B cell (primary cell): ENCODE measurements at regions not wholly inside any gene's neighbourhood (a gene's known extent, or its start where the extent isn't known, plus 50 kb on each side); places are given as distances from the start of the nearest gene placed in this dataset.

ENCODE experiments used
- ATAC-seq: fragments of 200-7000 bp; cut with Tn5 transposase; one replicate; pipeline ENCODE4 v1.10.0; 2021; ENCODE audit warnings: low read depth, mild to moderate bottlenecking, moderate number of reproducible peaks, moderate library complexity
- CTCF ChIA-PET: fragments of 350-600 bp; sonication (Branson Sonifier 250); formaldehyde crosslinking; loops from one replicate; lab custom pipeline; 2021; ENCODE audit warnings: antibody characterized with exemption, inconsistent platforms; lab: Charles Lee
- POLR2A ChIA-PET: fragments of 350-600 bp; sonication (Branson Sonifier 250); formaldehyde crosslinking; loops from one replicate; lab custom pipeline; 2021; ENCODE audit warnings: antibody characterized with exemption; lab: Charles Lee
- DNase-seq: peaks from one replicate; pipeline ENCODE4 v3.0.0; 2013
- H2AFZ ChIP-seq: 2 replicates; pipeline ENCODE4 v1.6.1; 2012; ENCODE audit warnings: mild to moderate bottlenecking, low read depth, low read length; ENCODE audit not compliant: insufficient read depth, poor library complexity, severe bottlenecking
- H3K27ac ChIP-seq, 2 donors: 1 replicate in 1 of 2; 2 replicates in 1 of 2; pipeline ENCODE4 v1.5.1; 2012 to 2013; ENCODE audit warnings: low read length in 2 of 2, mild to moderate bottlenecking in 2 of 2, moderate library complexity in 1 of 2
- H3K27me3 ChIP-seq, 4 experiments: fragments of 200-600 bp in 1 of 4; sonication (generic) in 1 of 4; replicated peaks in 1 of 4; 1 replicate in 2 of 4; 2 replicates in 2 of 4; pipeline versions ENCODE4 v1.6.1 to v1.7.0; 2013 to 2016; ENCODE audit warnings: low read length in 3 of 4, mild to moderate bottlenecking in 2 of 4, mixed read lengths in 1 of 4, moderate library complexity in 1 of 4; ENCODE audit not compliant: insufficient read depth in 4 of 4, control insufficient read depth in 3 of 4; ENCODE audit errors: control extremely low read depth in 1 of 4
- H3K36me3 ChIP-seq, 2 experiments: replicated peaks in 1 of 2; 1 replicate in 1 of 2; 2 replicates in 1 of 2; pipeline versions ENCODE4 v1.6.1 to v1.7.1; 2013; ENCODE audit warnings: low read length in 1 of 2; ENCODE audit not compliant: insufficient read depth in 2 of 2, control insufficient read depth in 1 of 2; ENCODE audit errors: control extremely low read depth in 1 of 2, extremely low read depth in 1 of 2
- H3K4me1 ChIP-seq, 2 donors: fragments of 200-600 bp in 1 of 2; sonication (generic) in 1 of 2; 1 replicate in 1 of 2; 2 replicates in 1 of 2; pipeline versions ENCODE4 v1.5.1 to v1.6.1; 2013 to 2017; ENCODE audit warnings: low read length in 2 of 2; ENCODE audit not compliant: control insufficient read depth in 2 of 2, insufficient read depth in 2 of 2
- H3K4me2 ChIP-seq: replicated peaks from 2 replicates; pipeline ENCODE3; 2012; ENCODE audit warnings: mild to moderate bottlenecking, low read depth, low read length; ENCODE audit not compliant: poor library complexity, severe bottlenecking
- H3K4me3 ChIP-seq, 5 experiments: fragments of 200-600 bp in 1 of 5; sonication (generic) in 1 of 5; 1 replicate in 3 of 5; 2 replicates in 2 of 5; pipeline versions ENCODE4 v1.5.1 to v1.7.0; 2011 to 2016; ENCODE audit warnings: low read length in 4 of 5, mild to moderate bottlenecking in 4 of 5, low read depth in 2 of 5, control low read depth in 1 of 5, moderate library complexity in 1 of 5; ENCODE audit not compliant: insufficient read depth in 1 of 5; ENCODE audit errors: control extremely low read depth in 1 of 5, extremely low read depth in 1 of 5
- H3K79me2 ChIP-seq: fragments of 200-600 bp; sonication (generic); one replicate; pipeline ENCODE4 v1.6.0; 2016; ENCODE audit warnings: low read length; ENCODE audit not compliant: control insufficient read depth, insufficient read depth
- H3K9ac ChIP-seq: fragments of 200-600 bp; sonication (generic); 2 replicates; pipeline ENCODE4 v1.6.1; 2017; ENCODE audit warnings: mild to moderate bottlenecking, low read length, moderate library complexity
- H3K9me3 ChIP-seq, 3 donors: one replicate each; pipeline versions ENCODE4 v1.6.1 to v1.7.1; 2013; ENCODE audit warnings: low read length in 2 of 3; ENCODE audit not compliant: control insufficient read depth in 2 of 3, insufficient read depth in 1 of 3; ENCODE audit errors: control extremely low read depth in 1 of 3
- H4K20me1 ChIP-seq: 2 replicates; pipeline ENCODE4 v1.6.0; 2012; ENCODE audit warnings: mild to moderate bottlenecking, low read length; ENCODE audit not compliant: insufficient read depth, control insufficient read depth, poor library complexity, severe bottlenecking
- H3K27ac Mint-ChIP-seq: one replicate; pipeline ENCODE4 v1.8.0; 2021; ENCODE audit warnings: mixed read lengths
- H3K27me3 Mint-ChIP-seq: one replicate; pipeline ENCODE4 v1.8.0; 2021; ENCODE audit warnings: mixed read lengths
- H3K4me1 Mint-ChIP-seq: one replicate; pipeline ENCODE4 v1.8.0; 2021; ENCODE audit warnings: mixed read lengths
- H3K4me3 Mint-ChIP-seq: one replicate; pipeline ENCODE4 v1.8.0; 2021; ENCODE audit warnings: mixed read lengths
- H3K9me3 Mint-ChIP-seq: one replicate; pipeline ENCODE4 v1.8.0; 2022; ENCODE audit warnings: mixed read lengths; ENCODE audit not compliant: insufficient read depth
- CTCF ChIP-seq: fragments of 200-600 bp; IDR thresholded peaks from one replicate; pipeline ENCODE4 v1.8.0; 2022; ENCODE audit warnings: antibody characterized with exemption, mild to moderate bottlenecking
- EZH2 ChIP-seq: IDR thresholded peaks from 2 replicates; pipeline ENCODE4 v1.6.1; 2012; ENCODE audit warnings: borderline replicate concordance, low read depth, mild to moderate bottlenecking, moderate library complexity, low read length; ENCODE audit not compliant: insufficient read depth, poor library complexity, severe bottlenecking
- WGBS: methylation state at CpG from one replicate; pipeline ENCODE4 v1.1.5; 2013; ENCODE audit warnings: missing lambda C conversion rate; ENCODE audit not compliant: insufficient coverage; 5-methylcytosine and 5-hydroxymethylcytosine counted together
- intact Hi-C: fragments of 100-400 bp; cut with micrococcal nuclease; formaldehyde crosslinking; loops from one replicate; pipeline ENCODE4 v1.10.0; 2022

DNA sequence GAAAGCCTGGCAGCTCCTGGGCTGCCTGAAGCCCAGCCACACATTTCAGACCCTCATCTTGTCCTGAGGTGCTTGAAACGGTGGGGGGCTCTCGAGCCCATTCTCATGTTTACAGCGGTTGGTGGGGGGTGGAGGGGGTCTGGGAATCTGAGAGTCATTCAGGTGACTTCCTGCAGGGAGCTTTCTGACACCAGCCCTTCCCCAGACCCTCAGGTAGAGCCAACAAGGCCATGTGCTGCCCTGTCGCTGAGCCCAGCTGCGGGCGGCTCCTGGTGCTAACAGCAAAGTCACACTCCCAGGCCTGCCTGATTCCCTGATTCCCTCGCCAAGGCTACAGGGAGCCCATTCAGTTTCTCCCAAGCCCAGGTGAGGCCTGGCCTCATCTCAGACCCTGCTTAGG lies 324.9 kb upstream of the MEX3C start:
- Mint-ChIP-seq H3K27ac (no peak overlapping the region), H3K9me3 (no peaks in the 10 kb centered on the region), H3K4me1 (no peaks in the 10 kb centered on the region), H3K4me3 (no peak overlapping the region), H3K27me3 (no peaks in the 10 kb centered on the region)
- POLR2A ChIA-PET, result no interaction called here
- no peak overlapping the region for H3K9ac ChIP-seq
- H3K4me1 ChIP-seq, result no peaks in the 10 kb centered on the region
- DNase-seq (no peak), ATAC-seq (no peak)
- H3K36me3 ChIP-seq, result no peaks in the 10 kb centered on the region
- H3K79me2 ChIP-seq, result no peaks in the 10 kb centered on the region
- 94% methylated on average over 4 of the region's 7 CpGs for WGBS
- no peak overlapping the region for H2AFZ ChIP-seq
- H3K4me3 ChIP-seq, result no peak overlapping the region
- CTCF ChIA-PET, result no interaction called here
- TF ChIP-seq CTCF (no peak), EZH2 (no peak)
- H3K27ac ChIP-seq, result no peak overlapping the region
- H3K27me3 ChIP-seq, result no peaks in the 10 kb centered on the region
- no peaks in the 10 kb centered on the region for H4K20me1 ChIP-seq
- H3K4me2 ChIP-seq, result no peak overlapping the region
- H3K9me3 ChIP-seq, result no peaks in the 10 kb centered on the region
- intact Hi-C loops, result no loop called here

DNA sequence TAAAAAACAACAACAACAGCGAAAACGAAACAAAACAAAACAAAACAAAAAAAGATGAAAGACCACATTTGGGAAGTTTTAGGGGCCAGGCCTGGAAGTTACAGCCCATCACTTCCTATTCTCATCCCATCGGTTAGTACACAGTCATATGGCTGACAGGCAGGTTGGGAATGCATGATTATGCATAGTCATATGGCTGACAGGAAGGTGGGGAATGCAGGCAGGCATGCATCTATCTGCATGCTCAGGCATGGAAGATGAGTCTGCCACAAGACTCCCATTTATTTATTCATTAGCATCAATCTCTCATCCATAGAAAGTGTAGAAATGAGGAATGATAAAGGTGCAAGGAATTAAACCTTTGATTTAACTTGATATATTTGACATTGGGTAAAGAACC lies 325.3 kb upstream of the MEX3C start:
- ATAC-seq, result no peak

More for the DNA sequence above, 325.3 kb upstream of the MEX3C start:
- H2AFZ ChIP-seq, result no peak overlapping the region
- no peaks in the 10 kb centered on the region for H3K4me1 ChIP-seq
- no peak for TF ChIP-seq CTCF
- no peak for TF ChIP-seq EZH2
- no peaks in the 10 kb centered on the region for H3K9me3 ChIP-seq
- no peak overlapping the region for H3K4me3 Mint-ChIP-seq
- H3K36me3 ChIP-seq, result no peaks in the 10 kb centered on the region
- H3K27me3 ChIP-seq, result no peaks in the 10 kb centered on the region
- no peaks in the 10 kb centered on the region for H3K27me3 Mint-ChIP-seq
- ChIA-PET CTCF (no interaction called here), POLR2A (no interaction called here)
- no peak overlapping the region for H3K4me3 ChIP-seq
- H3K79me2 ChIP-seq, result no peaks in the 10 kb centered on the region
- no peak overlapping the region for H3K4me2 ChIP-seq
- H3K9me3 Mint-ChIP-seq, result no peaks in the 10 kb centered on the region
- DNase-seq, result no peak
- no peak overlapping the region for H3K27ac Mint-ChIP-seq
- no peaks in the 10 kb centered on the region for H3K4me1 Mint-ChIP-seq
- intact Hi-C loops, result no loop called here
- H3K9ac ChIP-seq, result no peak overlapping the region
- H4K20me1 ChIP-seq, result no peaks in the 10 kb centered on the region
- no CpG with 5 or more reads among the region's 3 CpGs for WGBS
- no peak overlapping the region for H3K27ac ChIP-seq
